KG1 (cell line): ENCODE measurements at regions not wholly inside any gene's neighbourhood (a gene's known extent, or its start where the extent isn't known, plus 50 kb on each side); places are given as distances from the start of the nearest gene placed in this dataset.
"Not testable (repeated sequence)": the region's sequence is repeated elsewhere in the genome, so short reads cannot be mapped to it uniquely, and the experiment has no call there.

Source experiments
- DNase-seq: peaks from one replicate; lab custom pipeline; 2025; lab: John Stamatoyannopoulos, UW

DNA sequence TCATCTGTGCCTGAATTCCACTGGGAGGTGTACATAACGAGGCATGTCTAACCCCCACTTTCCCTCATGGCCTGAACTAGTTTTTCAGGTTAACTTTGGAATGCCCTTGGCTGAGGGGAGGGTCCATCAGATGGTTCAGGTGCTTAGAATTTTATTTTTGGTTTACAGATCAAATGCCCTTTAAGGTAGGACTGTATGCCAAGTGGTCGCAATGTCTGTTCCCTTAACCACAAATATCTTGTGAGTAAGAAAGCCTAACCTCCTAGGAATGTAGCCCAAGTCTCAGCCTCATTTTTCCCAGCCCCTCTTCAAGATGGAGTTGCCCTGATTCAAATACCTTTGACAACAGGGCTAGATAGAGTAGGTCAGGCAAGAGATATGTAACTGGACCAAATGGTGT lies 78.4 kb downstream of the RNASET2 start:
- no peak for DNase-seq

DNA sequence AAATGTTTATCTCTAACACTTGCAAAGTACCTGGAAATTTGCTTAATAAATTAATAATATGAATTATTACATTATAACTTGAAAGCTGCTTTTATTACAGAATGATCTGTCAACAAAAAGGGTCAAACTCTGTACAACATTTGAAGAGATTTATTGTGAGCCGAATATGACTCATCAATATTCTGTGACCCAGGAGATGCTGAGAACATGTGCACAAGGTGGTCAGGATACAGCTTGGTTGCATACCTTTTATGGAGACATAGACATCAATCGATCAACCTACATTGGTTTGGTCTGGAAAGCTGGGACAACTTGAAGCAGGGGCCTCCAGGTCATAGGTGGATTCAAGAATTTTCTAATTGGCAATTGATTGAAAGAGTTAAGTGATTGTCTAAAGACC lies 79.0 kb downstream of the RNASET2 start:
- DNase-seq, result no peak

DNA sequence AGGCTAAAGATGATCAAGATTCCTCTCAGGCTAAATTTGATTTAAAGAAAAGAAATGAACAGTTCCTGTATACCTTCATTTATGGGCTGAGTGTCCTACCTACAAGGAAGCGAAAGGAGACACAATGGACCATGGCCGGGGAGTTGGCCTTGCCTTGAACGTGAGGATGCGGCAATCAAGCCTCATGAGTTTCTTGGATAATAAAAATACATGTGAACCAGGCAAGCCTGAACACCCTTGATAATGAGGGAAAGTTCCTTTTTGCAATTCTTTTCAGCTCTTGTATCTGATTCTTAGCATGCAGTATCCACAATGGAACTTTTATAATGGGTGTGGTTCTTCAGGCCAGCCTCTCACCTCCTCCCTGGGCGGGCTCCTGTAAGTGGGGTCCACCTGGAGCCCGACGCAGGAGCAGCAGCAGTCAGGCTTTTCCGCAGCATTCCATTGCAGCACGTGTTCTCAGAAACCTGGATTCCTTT lies 83.8 kb downstream of the RNASET2 start:
- no peak for DNase-seq

DNA sequence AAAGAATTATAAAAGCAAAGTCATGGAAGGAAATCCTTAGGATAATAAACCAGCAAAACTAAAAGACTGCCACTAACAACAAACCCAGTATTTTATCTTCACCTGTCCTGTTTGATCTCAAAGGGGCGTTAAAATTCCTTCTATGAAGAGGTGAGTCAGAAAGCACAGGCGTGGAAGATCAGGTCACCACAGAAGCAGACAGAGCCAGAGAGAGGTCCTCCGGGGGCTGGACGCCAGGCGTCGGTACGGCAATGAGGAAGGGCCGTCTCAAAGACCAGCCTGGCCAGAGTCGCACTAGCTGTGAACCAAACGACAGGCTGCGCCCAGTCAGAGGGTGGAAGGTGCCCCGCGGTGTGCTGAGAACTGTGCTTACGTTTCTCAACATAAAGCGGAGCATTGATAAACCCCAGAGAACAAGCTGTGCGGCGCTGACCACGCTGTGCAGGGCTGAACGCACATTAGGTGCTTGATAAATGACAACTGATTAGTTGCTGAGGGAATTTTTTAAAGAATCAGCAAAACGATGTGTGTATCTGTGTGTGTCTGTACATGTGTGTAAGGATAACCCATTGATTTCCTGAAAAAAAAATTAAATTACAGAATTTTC lies 85.6 kb downstream of the RNASET2 start:
- no peak for DNase-seq

DNA sequence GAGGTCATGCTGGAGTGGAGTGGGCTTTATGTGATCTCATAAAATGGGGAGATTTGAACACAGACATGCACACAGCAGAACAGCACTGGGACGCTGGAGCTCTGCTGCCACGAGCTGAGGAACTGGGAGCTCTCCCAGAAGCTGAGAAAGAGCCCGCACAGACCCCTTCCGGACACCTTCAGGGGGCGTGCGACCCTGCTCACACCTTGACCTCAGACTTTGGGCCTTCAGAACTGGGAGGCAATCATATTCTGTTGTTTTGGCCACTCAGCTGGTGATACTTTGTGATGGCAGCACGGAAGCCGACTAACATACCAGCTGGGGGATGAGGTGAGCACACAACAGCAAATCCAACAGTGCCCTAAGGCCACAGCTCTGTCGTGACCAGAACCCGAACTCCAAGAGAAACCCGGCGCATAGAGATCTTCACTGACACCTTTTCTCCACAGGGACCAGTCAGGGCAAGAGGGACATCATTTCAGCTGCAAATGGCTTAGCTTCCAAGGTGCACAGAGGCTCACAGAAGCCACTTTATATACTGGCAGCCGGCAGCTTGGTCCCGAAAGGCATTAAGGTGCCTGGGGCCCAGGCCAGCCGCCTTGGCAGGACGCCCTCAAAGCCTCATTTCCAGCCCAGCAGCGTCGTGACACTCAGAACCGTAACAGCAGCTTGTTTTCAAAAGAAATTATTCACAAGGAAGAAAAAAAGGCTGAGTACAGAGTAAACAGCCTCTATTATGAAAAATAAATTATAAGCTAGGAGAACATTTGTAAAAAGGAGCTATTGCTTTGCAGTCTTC lies 89.3 kb downstream of the RNASET2 start:
- DNase-seq, result no peak

DNA sequence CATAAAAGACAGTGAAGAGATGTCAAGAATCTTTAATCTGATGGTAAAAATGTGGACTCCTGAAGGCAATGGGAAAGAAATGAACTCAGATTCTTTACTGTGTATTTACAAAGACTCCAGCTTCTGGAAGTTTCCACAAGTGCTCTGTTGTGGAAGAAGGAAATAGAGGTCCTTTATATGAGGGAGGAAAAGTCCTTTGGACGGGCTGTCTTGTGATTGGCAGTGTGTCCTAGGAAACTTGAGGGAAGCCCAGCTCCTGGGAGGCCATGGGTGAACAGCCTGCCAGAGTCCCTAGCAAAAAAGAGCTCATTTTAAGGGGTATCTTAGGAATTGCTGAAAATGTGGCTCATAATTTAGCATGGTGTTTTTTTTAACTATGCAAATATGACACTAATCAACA lies 92.0 kb downstream of the RNASET2 start:
- DNase-seq, result no peak

DNA sequence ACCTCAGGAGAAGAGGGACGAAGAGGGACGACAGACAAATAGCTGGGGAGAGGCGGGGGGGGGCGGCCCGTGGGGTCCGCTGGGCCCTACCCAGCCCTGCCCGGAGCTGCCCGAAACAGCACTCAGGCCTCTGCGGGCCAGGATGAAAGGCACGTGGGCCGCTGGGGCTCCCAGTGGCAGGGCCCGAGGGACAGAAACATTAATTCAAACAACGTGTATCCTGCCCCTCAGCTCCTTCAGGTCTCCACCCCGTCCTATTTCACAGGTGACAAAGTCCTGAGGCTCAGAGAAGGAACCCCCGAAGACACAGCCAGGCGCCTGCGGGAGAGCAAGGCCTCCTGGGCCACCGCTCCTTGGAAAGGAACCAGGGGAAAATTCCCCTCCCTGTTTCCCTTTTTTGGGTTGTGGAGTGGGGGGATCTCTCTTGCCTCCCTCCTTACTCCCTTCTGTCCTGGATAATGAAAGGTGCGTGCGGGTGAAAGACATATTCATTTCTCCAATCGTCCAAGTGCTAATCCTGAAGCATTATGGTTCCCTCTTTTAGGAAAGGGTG lies 93.3 kb downstream of the RNASET2 start:
- DNase-seq, result no peak

DNA sequence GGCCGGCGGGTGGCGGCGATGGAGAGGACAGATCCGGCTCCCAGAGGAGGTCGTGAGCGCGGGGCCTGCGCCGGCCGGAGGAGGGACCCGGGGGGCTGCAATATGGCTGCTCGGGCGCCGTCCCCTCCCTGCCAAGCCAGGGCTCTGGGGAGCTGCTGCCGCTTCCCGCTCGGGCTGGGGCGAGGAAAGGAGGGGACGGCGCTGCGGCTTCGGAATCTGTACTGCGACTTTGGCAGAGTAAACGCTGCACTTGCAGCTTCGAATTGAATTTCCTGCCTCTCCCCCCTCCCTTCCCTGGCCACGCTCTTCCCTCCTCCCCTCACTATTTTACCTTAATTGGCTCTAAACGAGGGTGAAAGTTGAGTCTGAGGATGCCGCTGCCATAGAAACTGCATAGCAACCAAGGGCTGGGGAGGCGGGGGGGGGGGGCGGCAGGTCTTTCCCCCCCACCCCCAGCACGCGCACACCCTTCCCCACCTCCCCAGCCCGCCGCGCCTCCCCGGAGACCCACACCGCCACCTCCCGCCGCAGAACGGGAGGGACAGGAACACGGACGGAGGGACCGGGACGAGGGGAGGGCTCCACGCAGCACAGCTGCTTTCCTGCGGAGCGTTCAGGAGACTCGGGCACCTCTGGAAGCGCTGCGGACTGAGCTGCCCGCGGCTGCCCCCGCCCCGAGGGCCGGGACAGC lies 93.9 kb downstream of the RNASET2 start:
- no peak for DNase-seq

DNA sequence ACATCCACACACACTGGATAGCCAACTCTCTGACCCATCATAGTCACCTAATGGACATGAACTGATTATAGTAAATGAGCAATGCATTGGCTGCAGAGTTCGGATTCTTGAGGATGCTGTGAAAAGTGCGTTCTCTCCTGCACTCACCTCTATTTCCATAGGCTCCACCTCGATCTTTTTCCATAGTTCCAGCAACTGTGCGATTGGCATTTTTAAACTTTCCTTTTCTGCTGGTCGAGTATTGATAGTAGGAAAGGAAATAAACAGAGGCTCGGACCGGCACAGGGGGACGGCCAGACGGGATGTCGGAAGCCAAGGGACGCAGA lies 94.4 kb downstream of the RNASET2 start:
- no peak for DNase-seq

DNA sequence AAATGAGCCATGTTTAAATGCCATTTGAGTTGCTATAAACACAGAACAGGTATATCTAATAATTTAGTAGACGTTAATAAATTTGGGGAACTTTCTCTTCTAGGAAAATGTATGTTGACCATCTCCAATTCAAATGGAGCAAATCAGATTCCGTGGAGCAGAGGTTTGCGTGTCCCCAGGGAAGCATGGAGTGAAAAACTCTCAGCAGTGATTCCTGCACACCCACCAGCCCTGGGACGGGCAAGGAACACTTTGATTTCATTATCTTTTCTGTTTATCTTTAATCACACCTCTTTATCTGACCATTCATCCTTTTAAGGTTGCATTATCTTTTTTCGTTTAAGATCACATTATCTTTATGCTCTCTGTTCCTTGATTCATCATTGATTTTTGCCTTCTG lies 95.0 kb downstream of the RNASET2 start:
- DNase-seq, result no peak

DNA sequence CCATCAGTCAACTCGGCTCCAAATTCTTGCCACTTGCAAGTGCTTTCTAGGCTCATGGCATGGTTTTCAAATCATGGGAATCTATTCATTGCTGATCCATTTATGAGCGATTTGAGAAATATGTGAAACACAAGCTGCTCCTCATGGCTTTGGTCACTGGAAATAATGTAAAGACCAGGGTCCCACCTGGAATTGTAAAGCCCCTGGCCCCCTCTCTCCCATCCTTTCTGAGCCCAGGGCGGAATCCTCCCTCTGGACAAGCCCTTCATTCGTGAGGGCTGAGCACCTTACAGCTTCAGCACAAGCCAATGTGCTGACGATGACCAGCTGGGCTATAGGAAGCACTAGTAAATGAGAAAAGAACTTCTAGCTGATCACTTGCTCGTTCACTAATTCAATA lies 96.0 kb downstream of the RNASET2 start:
- no peak for DNase-seq

DNA sequence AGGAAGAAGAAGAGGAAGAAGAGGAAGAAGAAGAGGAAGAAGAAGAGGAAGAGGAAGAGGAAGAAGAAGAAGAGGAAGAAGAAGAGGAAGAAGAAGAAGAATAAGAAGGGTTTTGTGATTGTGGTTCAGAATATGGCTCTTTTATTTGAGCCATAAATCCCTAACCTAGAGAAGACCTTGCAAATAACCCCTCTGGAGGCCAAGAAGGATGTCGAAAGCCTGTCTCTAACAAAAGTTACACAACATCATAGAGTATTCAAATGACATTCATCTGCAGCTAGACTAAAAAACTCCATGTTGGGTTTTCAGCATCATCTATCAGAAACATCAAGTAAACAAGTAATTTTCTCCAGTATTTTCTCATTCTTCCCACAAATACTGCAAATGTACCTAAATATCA lies 100.9 kb downstream of the RNASET2 start:
- DNase-seq, result no peak

DNA sequence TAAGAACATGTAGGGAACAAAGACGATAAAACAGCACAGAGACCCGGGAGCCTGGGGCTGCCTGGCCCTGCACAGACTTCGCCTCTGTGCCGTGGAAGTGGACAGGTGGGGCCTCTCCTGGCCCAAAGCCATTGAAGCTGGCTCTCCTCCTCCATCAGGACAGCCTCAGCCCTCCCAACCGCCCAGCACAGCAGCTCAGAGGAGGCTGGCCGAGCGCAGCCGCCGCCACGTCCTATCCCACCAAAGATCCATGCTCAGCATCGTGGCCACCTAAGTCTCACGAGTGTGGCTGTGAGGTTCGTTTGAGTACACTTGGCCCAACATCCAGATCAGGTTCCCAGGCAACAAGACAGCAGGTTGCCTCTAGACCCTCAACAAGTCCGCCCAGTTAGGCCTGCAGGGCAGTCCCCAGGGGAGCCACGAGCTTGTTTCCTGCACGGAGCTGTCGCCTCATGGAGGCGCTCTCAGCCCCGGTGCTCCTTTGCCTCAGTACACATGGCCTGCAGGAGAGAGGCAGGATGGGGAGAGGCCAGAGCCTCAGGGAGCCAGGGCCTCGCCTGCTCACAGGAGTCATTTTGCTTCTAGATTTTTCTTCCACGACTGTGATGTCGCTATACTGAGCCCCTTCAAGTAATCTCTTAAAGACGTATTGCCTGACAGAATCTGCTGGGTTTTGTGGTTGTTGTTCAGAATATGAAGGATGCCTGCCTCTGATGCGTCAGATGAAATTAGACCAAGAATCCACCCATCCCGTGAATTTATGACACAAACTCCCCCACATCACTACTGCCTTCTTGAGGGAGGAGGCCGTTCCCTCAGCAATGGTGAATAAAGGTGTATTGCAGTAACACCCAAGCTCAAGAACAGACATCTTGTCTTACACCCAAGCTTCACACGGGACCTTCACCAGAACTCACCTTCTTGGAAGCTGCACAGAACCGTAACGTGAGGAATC lies 102.7 kb downstream of the RNASET2 start:
- no peak for DNase-seq

DNA sequence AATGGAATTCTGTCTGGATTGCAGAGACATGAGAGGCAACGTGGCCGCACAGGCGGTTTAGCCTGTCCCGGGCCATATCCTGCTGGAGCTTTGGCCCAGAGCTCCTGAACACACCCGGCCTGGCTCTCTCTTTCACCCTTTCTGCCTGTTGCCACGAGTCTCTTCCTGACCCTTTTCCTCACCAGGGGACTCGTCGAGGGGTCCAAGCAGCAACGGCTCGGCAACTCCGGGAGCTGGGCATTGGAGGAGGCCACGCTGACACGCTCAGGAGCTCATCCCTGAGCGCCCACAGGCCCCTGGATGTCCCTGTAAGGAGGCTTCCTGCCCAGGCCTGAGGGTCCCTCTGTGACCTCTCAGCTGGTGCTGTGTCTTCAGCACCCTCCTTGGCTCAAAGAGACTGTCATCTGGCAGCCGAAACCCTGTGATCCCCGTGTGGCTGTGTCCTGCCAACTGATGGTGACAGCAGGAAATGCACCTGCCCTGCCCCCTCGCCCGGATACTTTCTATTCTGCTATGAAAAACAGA lies 103.8 kb downstream of the RNASET2 start:
- no peak for DNase-seq

DNA sequence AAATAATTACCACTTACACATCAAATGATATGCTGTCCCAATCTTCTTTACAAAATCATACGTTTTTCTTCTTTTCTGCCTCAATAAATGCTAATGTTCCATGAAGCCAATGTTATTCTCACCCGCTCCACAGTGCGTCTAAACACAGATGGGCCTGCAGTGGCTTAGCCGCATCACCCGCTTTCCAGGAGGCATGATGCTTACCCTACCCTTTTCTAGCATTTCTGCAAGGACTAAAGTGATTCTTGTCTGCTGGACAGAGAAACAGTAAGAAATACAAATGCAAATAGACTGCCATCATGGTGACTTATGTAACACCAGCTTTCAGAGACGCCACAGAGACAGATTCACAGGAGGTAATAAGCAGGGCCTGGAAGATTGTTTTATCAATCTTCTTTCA lies 104.4 kb downstream of the RNASET2 start:
- no peak for DNase-seq

DNA sequence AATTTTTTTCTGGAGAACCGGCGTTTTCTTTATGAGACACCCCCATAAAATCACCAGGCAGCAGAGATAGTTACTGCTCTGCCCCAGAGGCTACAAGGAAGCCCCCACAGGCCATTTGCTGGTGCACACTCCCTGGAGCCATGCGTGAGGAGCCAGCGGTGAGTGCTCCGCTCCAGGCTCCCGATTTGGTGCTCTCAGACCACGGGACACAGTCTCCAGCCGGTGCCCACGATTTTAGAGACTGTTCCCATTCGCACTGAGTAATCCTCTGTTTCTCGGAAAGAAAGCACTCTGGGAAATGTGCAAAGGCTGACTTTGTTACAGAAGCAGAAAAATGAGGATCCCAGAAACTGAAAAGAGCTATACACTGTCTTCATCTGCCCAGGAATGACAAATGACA lies 104.9 kb downstream of the RNASET2 start:
- no peak for DNase-seq

DNA sequence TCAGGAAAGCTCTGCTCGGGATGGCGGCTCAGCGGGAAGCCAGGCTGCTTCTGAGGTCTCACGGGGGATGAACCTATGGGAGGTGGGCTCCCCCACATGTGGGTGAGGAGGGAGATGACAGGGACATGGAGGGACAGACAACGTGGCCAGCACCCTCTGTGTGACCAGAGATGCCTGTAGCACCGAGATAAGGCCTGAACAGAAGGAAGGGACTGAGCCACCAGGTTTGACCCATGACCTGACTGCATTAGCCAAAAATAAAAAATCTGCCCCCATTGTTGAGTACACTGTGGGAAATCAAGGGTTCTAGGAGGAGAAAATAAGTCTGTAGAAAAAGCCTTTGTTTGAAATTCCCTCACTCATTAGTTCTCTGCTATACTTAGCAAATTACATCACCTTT lies 105.7 kb downstream of the RNASET2 start:
- no peak for DNase-seq

DNA sequence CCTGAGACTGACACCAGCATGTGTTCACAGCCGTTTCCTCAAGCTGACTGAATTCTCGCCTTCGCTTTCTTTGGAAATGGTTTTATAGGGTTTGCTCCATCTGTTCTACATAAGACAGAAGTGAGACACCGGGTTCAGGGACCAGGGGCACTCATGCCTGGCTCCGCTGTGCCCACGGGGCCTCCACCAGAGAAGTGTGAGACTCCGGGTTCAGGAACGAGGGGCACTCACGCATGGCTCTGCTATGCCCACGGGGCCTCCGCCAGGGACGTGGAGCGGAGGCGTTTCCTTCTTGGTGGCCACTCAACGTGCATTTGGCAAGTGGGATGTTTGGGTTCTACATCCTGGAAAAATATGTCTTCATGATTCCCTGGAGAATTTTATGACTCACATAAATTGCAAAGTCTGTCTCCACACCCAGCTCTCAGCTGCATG lies 106.6 kb downstream of the RNASET2 start:
- DNase-seq, result no peak

DNA sequence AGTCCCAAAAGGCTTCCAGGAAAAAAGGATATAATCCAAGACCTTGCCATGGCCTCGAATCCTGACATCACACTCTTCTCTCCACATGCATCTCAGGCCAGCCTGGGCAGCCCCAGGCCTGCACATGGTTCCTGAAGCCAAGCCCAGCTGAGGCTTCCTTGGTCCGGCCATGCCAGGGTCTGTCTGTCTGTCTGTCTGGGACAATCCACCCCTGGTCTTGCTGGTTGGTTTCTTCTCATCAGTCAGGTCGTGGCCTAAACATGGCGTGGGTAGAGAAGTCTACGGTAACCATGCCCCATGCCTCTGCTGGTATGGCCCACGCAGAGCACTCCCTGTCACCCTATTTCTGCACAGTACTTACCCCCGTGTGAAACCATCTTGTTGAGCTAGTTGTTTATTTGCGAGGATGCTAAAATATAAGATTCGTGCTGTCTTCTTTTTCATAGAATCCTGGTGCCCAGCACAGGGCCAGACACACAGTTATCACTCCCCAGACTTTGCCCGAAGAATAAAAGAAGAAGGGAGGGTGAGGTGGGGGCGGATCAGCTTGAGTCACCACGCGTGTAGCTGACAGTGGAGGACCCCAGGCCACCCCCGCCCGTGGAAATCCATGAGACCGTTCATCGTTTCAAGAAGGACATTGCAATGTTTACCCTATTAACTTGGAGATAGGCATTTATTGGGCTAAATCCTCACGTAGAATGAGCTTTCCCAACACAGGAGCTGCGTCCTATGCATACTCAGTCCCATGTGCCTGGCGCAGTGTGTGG lies 107.2 kb downstream of the RNASET2 start:
- no peak for DNase-seq

DNA sequence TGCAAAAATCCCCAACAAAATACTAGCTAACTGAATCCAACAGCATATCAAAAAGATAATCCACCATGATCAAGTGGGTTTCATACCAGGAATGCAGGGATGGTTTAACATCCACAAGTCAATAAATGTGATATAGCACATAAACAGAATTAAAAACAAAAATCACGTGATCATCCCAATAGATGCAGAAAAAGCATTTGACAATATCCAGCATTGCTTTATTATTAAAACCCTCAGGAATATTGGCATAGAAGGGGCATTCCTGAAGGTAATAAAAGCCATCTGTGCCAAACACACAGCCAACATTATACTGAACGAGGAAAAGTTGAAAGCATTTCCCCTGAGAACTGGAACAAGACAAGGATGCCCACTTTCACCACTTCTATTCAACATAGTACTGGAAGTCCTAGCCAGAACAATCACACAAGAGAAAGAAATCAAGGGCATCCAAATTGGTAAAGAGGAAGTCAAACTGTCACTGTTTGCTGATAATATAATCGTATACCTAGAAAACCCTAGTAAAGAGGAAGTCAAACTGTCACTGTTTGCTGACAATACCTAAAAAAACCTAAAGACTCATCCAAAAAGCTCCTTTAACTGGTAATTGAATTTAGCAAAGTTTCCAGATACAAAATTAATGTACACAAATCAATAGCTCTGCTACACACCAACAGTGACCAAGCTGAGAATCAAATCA lies 109.8 kb downstream of the RNASET2 start:
- DNase-seq, result not testable (repeated sequence)
